DMS 273 (cell line): ENCODE measurements at regions not wholly inside any gene's neighbourhood (a gene's known extent, or its start where the extent isn't known, plus 50 kb on each side); places are given as distances from the start of the nearest gene placed in this dataset.
A peak's percentile ranks its signal among the peaks of the same experiment; 100 is the strongest.
"Not testable (repeated sequence)": the region's sequence is repeated elsewhere in the genome, so short reads cannot be mapped to it uniquely, and the experiment has no call there.

Experiments used
- DNase-seq: peaks from one replicate; lab custom pipeline; 2025; ENCODE audit not compliant: unreplicated experiment; lab: John Stamatoyannopoulos, UW

GRCh38 chr6:115873901-115874300 lies 186.8 kb downstream of the FRK start:
- DNase-seq = no peak

DNA sequence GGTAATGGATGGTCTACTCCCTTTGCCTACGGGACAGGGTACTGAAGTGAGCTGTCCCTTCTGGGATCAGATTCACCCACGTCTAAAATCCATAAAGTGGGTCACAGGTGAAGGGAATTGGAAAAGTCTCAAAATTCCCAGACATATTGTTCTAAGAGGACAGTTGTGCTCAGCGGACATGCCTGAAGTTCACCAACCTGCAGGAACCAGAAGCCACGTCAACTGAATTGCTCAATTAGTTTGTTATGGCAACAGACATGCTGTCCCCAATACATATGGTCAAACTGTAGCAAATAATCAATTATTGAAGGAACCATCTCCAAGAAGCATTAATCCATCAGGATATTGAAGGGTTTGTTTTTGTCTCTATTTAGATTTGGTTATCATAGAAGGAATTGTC lies 190.2 kb downstream of the FRK start:
- no peak for DNase-seq

GRCh38 chr6:115865914-115866313 lies 194.8 kb downstream of the FRK start:
- DNase-seq = no peak

- DNase-seq = no peak
These were observed 197.5 kb downstream of the FRK start for GRCh38 chr6:115863211-115863610.

- DNase-seq = not testable (repeated sequence)
These were observed 199.0 kb downstream of the FRK start for GRCh38 chr6:115861658-115862057.

DNA sequence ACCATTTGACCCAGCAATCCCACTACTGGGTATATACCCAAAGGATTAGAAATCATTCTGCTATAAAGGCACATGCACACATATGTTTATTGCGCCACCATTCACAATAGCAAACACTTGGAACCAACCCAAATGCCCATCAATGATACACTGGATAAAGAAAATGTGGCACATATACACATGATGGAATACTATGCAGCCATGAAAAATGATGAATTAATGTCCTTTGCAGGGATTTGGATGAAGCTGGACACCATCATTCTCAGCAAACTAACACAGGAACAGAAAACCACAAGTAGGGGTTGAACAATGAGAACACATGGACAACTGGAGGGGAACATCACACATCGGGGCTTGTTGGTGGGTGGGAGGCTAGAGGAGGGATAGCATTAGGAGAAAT lies 201.1 kb downstream of the FRK start:
- DNase-seq = not testable (repeated sequence)

- DNase-seq = no peak
These were observed 205.6 kb downstream of the FRK start for GRCh38 chr6:115854866-115855665.

- no peak for DNase-seq
These were observed 213.0 kb downstream of the FRK start for GRCh38 chr6:115847671-115848070.

GRCh38 chr6:115843945-115844344 lies 216.7 kb downstream of the FRK start:
- DNase-seq = no peak

- no peak for DNase-seq
These were observed 218.4 kb downstream of the FRK start for GRCh38 chr6:115842338-115842737.

- DNase-seq = no peak
These were observed 221.0 kb downstream of the FRK start for GRCh38 chr6:115839583-115840181.

DNA sequence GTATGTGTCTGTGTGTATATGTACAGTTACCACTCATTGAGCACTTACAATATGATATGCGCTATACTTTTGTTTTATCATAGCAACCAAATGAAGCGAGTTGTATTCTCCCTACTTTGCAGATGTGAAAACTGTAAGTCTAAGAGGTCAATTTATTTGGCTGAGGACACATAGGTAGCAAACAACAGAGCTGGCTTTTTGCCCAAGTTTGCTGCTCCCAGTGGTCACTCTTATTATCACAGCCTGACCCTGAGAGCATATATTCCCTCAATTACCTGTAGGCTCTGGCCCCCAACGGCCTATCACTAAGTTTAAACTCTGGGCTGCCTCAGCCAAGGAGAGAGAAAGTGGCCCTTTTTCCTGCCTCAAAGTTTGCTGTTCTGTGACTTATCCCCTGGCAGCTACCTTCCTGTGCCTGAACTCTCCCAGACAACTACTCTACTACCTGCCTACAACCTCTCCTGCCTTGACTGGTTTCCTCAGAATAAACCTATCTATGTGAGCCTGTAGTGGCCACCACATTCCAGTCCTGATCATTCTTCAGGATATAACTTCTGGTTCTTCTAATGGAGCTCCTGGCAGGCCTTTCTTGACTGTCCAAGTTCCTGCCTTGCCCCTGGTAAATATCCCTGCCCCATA lies 221.8 kb downstream of the FRK start:
- DNase-seq = peak; percentile 77

GRCh38 chr6:115838216-115838615 lies 222.5 kb downstream of the FRK start:
- DNase-seq = no peak

DNA sequence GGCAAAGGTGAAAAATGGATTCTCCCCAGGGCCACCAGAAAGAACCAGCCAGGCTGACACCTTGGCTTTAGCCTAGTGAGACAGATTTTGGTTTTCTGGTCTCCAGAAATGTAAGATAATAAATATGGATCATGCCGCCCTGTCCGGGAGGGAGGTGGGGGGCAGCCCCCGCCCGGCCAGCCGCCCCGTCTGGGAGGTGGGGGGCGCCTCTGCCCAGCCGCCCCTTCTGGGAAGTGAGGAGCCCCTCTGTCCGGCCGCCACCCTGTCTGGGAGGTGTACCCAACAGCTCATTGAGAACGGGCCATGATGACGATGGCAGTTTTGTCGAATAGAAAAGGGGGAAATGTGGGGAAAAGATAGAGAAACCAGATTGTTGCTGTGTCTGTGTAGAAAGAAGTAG lies 224.3 kb downstream of the FRK start:
- DNase-seq = not testable (repeated sequence)

DNA sequence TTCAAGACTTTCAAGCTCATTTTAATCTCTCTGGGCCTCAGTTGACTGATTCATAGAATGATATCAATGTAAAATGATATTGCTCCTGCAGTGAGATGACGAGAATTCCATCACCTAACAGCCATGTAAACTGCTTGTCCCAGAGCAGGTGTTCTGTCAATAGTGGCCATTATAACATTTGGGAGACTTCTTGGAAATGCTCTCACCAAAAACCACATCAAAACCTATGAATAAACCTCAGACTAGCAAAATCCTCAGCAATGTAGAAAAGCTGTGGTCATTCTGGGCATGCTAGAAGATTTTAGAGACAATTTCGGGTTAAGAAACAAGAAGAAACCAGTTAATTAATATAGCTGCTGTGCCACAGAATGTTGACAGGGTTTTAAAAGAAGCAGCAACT lies 225.4 kb downstream of the FRK start:
- no peak for DNase-seq

DNA sequence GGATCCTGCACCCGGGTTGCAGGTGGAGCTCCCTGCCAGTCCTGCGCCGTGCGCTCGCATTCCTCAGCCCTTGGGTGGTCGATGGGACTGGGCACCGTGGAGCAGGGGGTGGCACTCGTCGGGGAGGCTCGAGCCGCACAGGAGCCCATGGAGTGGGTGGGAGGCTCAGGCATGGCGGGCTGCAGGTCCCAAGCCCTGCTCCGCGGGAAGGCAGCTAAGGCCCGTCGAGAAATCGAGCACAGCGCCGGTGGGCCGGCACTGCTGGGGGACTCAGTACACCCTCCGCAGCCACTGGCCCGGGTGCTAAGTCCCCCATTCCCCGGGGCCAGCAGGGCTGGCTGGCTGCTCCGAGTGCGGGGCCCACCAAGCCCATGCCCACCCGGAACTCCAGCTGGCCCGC lies 226.1 kb downstream of the FRK start:
- DNase-seq = not testable (repeated sequence)

DNA sequence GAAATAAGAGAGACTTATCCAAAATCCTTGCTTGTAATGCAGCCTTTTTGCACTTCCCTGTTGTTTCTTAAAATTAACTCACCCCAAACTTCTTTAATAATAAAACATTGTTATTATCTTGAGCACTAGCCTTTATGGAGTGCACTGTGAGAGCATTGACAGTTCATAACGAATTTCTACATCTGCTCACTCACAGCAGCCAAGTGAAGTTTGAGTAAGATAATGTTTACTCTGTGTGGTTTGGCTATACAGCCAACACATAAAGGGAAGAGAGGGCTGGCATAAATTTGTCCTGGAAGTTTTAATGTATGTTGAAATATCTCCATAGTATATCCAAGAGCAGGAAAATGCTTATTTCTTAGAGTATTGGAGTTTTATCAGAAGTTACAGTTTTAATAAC lies 227.9 kb downstream of the FRK start:
- DNase-seq = no peak

DNA sequence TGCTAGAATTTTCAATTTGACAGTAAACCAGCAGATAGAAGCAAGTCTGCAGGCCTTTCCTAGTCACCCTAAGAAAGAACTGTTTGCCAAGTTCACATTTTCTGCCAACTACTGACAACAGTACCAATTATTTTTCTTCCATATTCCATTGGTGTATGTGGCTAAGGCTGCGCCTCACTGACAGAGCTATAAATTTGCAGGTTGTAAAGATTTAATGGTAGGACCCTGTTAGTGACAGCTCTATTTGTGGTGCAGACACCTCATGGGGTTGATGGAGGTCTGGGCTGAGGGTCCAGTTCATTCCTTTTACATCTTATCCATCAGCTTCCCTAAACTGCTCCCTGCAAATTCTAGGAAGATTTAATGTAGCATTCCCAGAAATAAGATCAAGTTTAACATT lies 228.5 kb downstream of the FRK start:
- DNase-seq = no peak

- DNase-seq = no peak
These were observed 229.8 kb downstream of the FRK start for GRCh38 chr6:115830895-115831294.

GRCh38 chr6:115821798-115822197 lies 238.9 kb downstream of the FRK start:
- no peak for DNase-seq

- no peak for DNase-seq
These were observed 241.2 kb downstream of the FRK start for GRCh38 chr6:115819506-115819905.

GRCh38 chr6:115817161-115817560 lies 243.5 kb downstream of the FRK start:
- DNase-seq = peak; percentile 30
